ENCODE measurements at regions not wholly inside any gene's neighbourhood (a gene's known extent, or its start where the extent isn't known, plus 50 kb on each side); places are given as distances from the start of the nearest gene placed in this dataset.

DNA sequence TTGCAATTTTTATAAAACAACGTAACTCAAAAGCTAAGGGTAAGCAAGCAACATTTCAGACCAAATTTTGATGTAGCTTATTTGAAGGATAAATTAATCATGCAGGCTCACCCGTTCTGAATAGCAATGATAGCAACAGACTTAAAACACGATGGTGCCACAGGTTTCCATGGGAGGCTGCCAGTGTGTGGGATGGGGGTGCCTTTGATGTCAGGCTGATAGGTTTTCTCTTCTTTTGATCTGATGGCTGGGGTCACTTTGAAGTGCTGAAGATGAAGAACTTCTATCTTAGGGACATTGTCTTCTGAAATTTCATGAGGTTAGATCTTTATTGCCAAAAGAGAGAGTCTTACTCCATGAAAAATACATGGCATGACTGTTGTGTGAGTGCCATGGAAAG, 206.8 kb downstream of the LPIN1 start:
- no peaks in the 10 kb centered on the region for H3K4me1 ChIP-seq
- no peaks in the 10 kb centered on the region for H3K9me3 ChIP-seq (replicated peaks)
- H3K4me3 ChIP-seq = no peak overlapping the region
- intact Hi-C loops (cut with micrococcal nuclease) = no loop called here
- no peaks in the 10 kb centered on the region for H3K36me3 ChIP-seq
- DNase-seq = no peak
- TF ChIP-seq CTCF (IDR thresholded peaks at IDR 0.05; ENCODE audit: borderline replicate concordance) = no peak
- H3K27ac ChIP-seq (replicated peaks) = no peak overlapping the region
- H3K27me3 ChIP-seq (ENCODE audit: low read depth) = no peaks in the 10 kb centered on the region

- no peak for TF ChIP-seq CTCF (IDR thresholded peaks at IDR 0.05; ENCODE audit: borderline replicate concordance)
- no peak overlapping the region for H3K27ac ChIP-seq (replicated peaks)
- no peak overlapping the region for H3K4me3 ChIP-seq
- H3K36me3 ChIP-seq = no peaks in the 10 kb centered on the region
- H3K9me3 ChIP-seq (replicated peaks) = peaks cover 4% of the 10 kb centered on the region
- no peak for DNase-seq
- no peaks in the 10 kb centered on the region for H3K27me3 ChIP-seq (ENCODE audit: low read depth)
- intact Hi-C loops (cut with micrococcal nuclease) = no loop called here
- no peaks in the 10 kb centered on the region for H3K4me1 ChIP-seq
Measured at GRCh38 chr2:11955314-11955713, 208.9 kb downstream of the LPIN1 start.

DNA sequence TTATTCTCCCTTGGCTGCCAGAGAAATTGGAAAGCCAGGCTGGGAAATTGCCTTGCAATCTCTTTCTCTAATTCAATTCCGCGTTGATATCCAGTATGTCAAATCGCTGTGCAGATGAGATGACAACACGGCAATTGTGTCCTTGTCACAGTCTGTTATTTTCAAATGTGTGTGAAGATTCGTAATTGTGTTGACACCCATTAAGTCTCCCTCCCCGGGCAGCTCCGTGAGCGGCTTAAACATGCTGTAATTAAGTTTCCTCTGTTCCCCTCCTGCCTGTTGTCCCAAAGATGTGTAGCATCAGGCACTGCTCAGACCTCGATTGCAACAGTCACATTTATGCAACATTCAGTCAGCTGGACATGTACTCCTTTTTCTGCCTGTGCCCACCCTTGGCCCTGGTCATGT, 209.5 kb downstream of the LPIN1 start:
- intact Hi-C loops (cut with micrococcal nuclease) = no loop called here
- no peak for TF ChIP-seq CTCF (IDR thresholded peaks at IDR 0.05; ENCODE audit: borderline replicate concordance)
- no peak for DNase-seq
- no peak overlapping the region for H3K4me3 ChIP-seq
- H3K9me3 ChIP-seq (replicated peaks) = peaks cover 4% of the 10 kb centered on the region
- no peaks in the 10 kb centered on the region for H3K4me1 ChIP-seq
- no peaks in the 10 kb centered on the region for H3K27me3 ChIP-seq (ENCODE audit: low read depth)
- H3K27ac ChIP-seq (replicated peaks) = no peak overlapping the region
- no peaks in the 10 kb centered on the region for H3K36me3 ChIP-seq

- intact Hi-C loops (cut with micrococcal nuclease) = no loop called here
- DNase-seq = no peak
- Histone ChIP-seq H3K9me3 (replicated peaks) (peaks cover 4% of the 10 kb centered on the region), H3K27me3 (ENCODE audit: low read depth) (no peaks in the 10 kb centered on the region), H3K4me1 (peaks cover 25% of the 10 kb centered on the region), H3K36me3 (no peaks in the 10 kb centered on the region), H3K27ac (replicated peaks) (no peak overlapping the region), H3K4me3 (no peak overlapping the region)
- no peak for TF ChIP-seq CTCF (IDR thresholded peaks at IDR 0.05; ENCODE audit: borderline replicate concordance)
Measured at GRCh38 chr2:11962707-11963328, 216.4 kb downstream of the LPIN1 start.

GRCh38 chr2:11963966-11964365, 217.5 kb downstream of the LPIN1 start:
- DNase-seq = no peak
- Histone ChIP-seq H3K4me1 (peaks cover 35% of the 10 kb centered on the region), H3K36me3 (no peaks in the 10 kb centered on the region), H3K27ac (replicated peaks) (no peak overlapping the region), H3K27me3 (ENCODE audit: low read depth) (no peaks in the 10 kb centered on the region), H3K9me3 (replicated peaks) (peaks cover 4% of the 10 kb centered on the region), H3K4me3 (no peak overlapping the region)
- intact Hi-C loops (cut with micrococcal nuclease) = no loop called here
- no peak for TF ChIP-seq CTCF (IDR thresholded peaks at IDR 0.05; ENCODE audit: borderline replicate concordance)

Data from left ventricle myocardium inferior (tissue), 1 donor.